GM21390 (cell line): ENCODE measurements at regions not wholly inside any gene's neighbourhood (a gene's known extent, or its start where the extent isn't known, plus 50 kb on each side); places are given as distances from the start of the nearest gene placed in this dataset.

Experiments used
- ATAC-seq: cut with Tn5 transposase; IDR thresholded peaks from one replicate; pipeline ENCODE4 v1.9.1; 2021; ENCODE audit not compliant: unreplicated experiment

DNA sequence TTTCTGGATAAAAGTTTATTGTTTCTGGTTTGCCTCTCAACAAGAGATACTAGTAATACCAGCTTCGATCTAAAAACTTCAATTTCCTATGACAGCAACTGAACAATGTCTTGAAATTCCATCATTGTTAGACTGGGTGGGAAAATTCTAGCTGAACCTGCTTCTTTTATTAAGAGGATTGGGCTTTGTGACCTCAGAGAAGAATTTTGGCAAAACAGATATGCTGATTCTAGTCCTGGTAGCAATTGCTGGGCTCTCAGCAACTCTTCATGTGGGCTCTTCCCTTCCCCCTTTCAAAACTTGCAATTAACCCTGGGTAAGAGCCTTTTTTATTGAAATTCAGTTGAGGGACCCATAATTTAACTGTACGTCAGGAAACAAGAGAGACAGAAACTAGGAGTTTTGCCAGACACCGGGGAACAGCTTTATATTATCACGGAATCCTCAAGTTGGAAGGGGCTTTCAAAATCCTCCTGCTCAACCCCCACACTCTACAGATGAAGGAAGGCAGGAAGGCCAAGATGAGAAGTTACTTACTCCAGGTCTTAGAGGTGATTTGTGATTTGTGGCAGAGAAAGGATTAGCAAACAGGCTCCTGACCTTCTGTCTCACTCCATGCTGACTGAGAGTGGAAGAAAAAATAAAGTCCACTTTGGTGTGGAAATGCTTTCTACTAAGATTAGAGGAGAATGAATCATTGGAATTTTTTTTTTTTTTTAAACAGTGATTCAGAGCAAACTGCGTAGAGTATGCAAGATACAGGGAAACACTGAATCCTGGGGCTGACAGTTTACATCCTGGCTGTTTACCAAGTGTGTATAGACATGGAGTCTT, 239.0 kb upstream of the ATP2B1 start:
- no peak for ATAC-seq

DNA sequence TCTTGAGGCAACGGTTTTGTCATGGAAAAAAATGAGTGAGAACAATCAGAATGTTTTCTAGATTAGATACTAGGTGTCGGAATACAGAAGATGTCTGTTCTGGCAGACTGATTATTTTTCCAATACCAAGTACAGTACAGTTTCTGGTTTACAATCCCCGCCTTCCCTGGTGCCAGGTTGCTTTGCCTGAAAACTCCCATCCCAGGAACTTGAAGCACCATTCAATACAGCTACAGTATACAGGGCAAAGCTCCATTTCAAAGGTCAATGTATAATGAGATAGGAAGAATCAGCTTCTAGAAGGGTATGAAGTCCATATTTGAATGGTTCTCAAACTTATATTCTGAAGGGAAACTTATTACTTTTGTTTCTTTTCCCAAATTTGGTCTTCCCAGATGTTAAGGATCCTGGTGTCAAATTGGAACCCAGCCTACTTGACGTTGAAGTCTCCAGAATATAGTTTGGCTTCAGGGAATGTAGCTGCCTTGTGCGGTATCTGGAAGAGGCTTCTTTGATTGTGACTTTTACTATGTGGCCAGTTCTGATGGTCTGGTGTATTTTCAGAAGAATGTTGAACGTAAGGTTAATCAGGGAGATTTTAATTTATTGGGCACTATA, 238.0 kb upstream of the ATP2B1 start:
- ATAC-seq = no peak

- no peak for ATAC-seq
These were observed 236.5 kb upstream of the ATP2B1 start for GRCh38 chr12:89945123-89945522.

DNA sequence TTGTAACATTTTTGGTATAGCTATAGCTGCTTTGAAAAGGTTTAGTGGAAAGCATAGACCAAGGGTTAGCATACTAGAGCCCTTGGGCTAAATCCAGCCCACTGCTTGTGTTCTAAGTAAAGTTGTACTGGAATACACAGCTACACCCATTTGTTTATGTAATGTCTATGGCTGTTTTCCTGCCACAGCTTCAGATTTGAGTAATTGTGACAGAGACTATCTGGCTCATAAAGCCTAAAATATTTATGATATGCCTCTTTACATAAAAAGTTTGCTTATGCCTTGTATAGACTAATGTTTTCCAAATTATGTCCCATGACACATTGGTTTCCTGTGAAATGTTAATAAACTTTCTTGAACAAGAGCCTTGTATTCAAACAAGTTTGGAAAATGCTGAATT, 234.8 kb upstream of the ATP2B1 start:
- no peak for ATAC-seq

GRCh38 chr12:89941436-89941835, 232.8 kb upstream of the ATP2B1 start:
- ATAC-seq = no peak

GRCh38 chr12:89939522-89940215, 231.0 kb upstream of the ATP2B1 start:
- ATAC-seq = no peak

- ATAC-seq = no peak
These were observed 228.0 kb upstream of the ATP2B1 start for GRCh38 chr12:89936631-89937030.

DNA sequence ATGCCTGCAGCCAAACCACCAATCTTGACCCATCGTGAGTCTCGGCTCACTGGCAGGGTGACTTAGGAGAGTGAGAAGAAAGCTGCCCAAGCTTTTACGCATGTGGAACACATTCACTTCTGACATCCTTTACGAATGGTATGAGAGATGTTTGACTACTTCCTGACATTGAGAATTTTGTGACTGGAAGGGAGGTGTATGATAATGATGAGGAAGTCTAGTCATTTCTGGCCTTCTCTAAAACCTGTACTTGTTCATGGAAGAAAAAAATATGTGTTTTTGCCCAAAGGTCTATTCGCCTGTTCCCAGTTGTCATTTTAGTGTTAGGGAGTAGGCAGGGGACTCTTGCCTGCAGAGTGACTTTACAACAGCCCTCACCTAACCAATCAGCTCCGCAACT, 227.2 kb upstream of the ATP2B1 start:
- peak; percentile 77 for ATAC-seq

DNA sequence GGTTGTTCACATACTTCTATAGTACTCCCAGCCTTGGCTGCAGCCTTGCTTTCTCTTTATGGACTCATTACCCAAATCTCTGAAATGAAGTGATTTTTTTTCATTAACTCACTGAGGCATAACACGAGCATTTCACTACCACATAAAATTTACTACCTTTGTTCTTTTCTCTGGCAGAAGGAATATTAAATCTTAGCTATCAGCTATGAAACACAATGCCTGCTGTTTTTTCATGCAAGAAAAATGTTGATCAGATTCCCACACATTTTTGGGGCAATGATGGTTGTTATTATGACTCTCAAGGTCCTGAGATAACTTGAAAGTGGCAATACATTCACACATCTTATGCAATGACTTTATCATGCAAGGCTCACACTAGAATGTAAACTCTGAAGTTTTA, 225.3 kb upstream of the ATP2B1 start:
- no peak for ATAC-seq

DNA sequence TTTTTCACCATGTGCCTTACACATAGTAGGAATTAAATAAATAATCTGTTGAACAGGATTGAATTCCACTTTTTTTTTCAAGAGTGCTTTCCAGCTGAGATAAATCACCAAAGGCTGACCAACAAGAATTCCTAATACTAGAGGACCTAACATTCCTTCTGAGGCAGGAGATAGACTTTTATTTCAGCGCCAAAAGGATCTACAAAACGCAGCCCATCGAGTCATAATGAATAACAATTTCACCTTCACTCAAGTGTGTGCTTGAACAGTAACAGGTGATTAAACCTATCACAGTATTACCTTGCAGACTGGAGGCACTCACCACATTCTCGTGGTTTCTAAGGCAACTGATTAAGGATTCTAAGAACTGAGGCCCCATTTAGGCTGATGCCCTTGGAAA, 224.3 kb upstream of the ATP2B1 start:
- ATAC-seq = no peak

GRCh38 chr12:89928467-89928866, 219.8 kb upstream of the ATP2B1 start:
- ATAC-seq = no peak

DNA sequence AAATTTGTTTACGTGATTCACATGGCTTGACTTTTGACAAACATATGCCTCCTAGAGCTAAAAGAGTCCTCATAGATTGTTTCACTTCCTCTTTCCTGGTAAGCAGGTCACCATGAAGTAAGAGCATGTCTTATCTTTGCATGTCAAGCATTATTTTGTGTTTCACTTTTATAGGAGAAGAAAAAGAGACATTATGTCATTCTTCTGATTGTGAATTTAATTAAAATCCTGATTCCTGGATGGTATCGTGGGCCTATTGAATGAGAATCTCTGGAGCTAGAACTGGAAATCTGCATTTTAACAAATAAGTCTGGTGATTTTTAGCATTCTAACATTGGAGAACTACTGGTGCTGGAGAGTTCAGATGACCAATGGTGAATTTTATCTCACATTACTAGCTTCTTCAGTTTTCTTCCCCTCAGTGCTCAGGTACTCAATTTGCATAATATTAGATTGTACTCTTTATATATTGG, 218.6 kb upstream of the ATP2B1 start:
- ATAC-seq = peak; percentile 98

GRCh38 chr12:89924191-89924590, 215.6 kb upstream of the ATP2B1 start:
- no peak for ATAC-seq

DNA sequence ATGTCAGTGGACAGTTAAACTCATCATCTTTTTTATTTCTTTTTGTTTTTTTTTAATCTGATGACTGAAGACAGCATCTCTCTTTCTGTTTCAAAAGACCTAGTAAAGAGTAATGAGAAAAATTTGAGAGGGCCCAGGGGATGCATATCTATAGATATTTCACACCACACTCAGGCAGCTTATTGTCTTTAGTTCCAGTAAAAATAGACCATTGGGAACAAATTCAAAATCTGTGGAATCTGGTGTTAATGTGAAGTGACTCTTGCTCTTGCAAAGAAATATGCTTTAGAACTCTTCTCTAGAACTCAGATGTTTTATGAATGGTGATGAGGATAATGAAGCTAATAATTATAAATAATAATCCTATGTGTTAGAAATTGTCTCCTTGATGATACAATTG, 214.5 kb upstream of the ATP2B1 start:
- no peak for ATAC-seq

DNA sequence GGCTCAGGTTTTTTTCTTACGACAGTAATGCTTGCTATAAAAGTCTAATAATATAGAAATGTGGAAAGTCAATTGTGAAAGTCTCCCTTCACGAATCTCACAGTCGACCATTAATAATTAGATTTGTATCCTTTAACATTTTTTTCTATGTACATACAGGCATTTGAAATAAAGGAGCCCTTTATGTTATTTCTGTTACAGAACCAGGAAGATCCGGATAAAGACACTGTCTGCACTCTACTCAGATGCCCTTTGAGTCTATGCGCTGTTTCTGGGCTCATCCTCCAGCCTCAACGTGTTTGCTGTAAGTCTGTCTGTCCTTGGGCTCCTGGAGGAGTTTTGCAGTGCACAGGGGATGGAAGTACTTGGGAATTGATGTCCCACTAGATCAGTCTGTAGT, 212.2 kb upstream of the ATP2B1 start:
- ATAC-seq = no peak

- ATAC-seq = no peak
These were observed 210.7 kb upstream of the ATP2B1 start for GRCh38 chr12:89919241-89919906.

DNA sequence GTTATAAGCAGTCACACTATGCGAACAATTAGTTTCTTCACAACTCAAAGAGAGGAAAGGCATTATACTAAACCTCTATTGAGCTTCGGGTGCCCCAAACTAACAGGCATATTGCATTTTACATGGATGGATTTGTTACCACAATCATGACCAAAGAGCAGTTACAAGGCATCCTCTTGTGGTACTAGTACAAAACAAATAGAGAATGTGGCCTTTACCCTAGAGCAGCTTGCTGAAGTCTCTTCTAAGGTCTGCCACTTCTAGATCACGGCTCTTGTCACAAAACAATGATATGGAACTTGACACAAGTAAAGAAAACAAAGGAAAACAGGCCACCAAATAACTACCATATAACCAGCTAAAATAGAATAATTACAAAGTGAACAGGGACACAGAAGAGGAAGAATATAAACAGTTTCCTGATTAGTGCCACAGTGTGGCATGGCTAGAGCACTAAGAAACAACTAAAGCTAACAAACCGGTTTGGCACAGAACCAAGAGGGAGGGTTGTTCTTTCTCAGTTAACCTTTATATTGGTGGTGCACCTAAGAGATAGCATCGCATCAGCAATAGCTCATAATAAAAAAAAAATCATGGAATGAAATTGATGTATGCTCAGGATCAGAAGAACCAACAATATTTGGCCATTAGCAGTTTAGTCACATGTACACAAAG, 209.7 kb upstream of the ATP2B1 start:
- no peak for ATAC-seq

DNA sequence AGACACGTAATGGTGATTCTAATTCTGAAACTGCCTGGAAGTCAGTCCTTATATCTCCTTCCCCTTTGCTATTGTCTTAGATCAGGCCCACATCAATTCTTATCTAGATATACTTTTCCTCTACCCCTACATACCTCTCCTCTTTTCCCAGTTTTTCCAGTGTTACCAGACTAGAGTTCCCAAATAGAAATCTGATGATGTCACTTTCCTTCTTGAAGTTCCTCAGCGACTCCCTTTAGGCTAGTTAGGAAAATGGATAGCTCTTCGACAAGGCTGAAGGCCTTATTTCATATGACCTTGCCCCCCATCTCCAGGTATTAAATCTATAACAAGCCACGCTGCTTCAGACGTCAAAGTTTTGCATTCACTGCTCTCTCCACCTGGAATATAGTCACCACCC, 201.1 kb upstream of the ATP2B1 start:
- no peak for ATAC-seq

DNA sequence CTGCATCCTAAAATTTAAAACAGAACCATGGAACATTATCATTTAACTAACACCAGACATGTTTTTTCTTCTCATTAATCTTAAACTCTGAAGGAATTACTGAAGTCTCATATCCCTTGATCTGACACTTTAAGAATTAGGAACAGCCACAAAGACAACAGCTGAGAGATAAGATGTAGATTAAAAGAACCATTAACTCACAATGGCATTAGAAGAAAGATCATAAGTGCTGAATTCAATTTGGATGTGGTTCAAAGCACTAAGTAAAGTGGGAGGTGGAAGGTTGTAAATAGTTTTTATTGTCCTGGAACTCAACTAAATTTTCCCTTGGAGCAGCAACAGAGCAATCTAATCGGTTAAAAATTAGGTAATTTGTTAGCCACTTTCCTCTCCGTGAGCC, 199.0 kb upstream of the ATP2B1 start:
- ATAC-seq = no peak

GRCh38 chr12:89906824-89907223, 198.2 kb upstream of the ATP2B1 start:
- no peak for ATAC-seq

GRCh38 chr12:89906178-89906577, 197.5 kb upstream of the ATP2B1 start:
- no peak for ATAC-seq
